HL-60 (cell line): ENCODE measurements at regions not wholly inside any gene's neighbourhood (a gene's known extent, or its start where the extent isn't known, plus 50 kb on each side); places are given as distances from the start of the nearest gene placed in this dataset.

Source experiments
- DNase-seq, 2 experiments: peaks; one replicate each; pipeline ENCODE4 v3.0.0-alpha.2; 2010 to 2020; ENCODE audit warnings: low read depth in 1 of 2, low spot score in 1 of 2
- H3K27ac ChIP-seq: fragments of 250-450 bp; sonication (Bioruptor Pico); replicated peaks from 2 replicates; pipeline ENCODE4 v1.5.1; 2020; ENCODE audit warnings: mild to moderate bottlenecking, moderate library complexity
- H3K27me3 ChIP-seq: fragments of 250-450 bp; sonication (Bioruptor Pico); 2 replicates; pipeline ENCODE4 v1.5.1; 2021; ENCODE audit warnings: mild to moderate bottlenecking, moderate library complexity; ENCODE audit not compliant: insufficient read depth, poor library complexity, severe bottlenecking
- H3K4me3 ChIP-seq: replicated peaks from 2 replicates; pipeline ENCODE4 v1.5.1; 2011; ENCODE audit warnings: mild to moderate bottlenecking, control low read depth, low read length; ENCODE audit not compliant: insufficient read depth
- GABPA ChIP-seq: IDR thresholded peaks from 2 replicates; pipeline ENCODE4 v1.6.1; 2012; ENCODE audit warnings: low read depth
- POLR2AphosphoS5 ChIP-seq: IDR thresholded peaks from 2 replicates; pipeline ENCODE4 v1.6.1; 2012; ENCODE audit warnings: low read depth
- SPI1 ChIP-seq: IDR thresholded peaks from 2 replicates; pipeline ENCODE4 v1.6.1; 2012; ENCODE audit warnings: low read depth, mild to moderate bottlenecking, borderline replicate concordance
- TF ChIP-seq, protein P1 (sequence below): IDR thresholded peaks from one replicate; pipeline ENCODE4 v1.5.1; 2011; ENCODE audit warnings: low read length, control low read depth, inconsistent platforms; ENCODE audit not compliant: insufficient read depth
- TF ChIP-seq, protein P2 (sequence below): IDR thresholded peaks from 2 replicates; pipeline ENCODE4 v1.6.1; 2012; ENCODE audit warnings: low read depth; ENCODE audit not compliant: insufficient replicate concordance

DNA sequence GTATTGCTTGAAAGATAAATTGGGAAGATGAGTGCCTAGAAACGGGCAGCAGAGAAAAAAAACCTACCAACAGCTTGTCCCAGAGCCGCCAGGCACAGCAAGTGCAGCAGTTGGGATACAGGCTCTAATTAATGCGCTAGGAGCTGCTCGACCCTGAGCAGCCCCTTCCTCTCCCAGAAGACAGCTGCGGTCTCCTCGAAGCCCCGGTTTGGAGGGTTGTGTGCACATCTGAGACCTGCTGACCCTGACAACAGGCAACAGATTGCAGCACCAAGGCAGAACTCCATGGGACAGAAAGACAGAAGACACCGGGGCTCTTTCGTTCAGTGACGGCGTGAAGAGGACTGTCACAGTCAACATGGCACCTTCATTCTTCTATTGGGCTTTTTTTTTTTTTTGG, 101.4 kb downstream of the TSEN15 start:
- no peak for DNase-seq
- H3K4me3 ChIP-seq, result peak overlapping the region; percentile 27
- H3K27me3 ChIP-seq, result no peaks in the 10 kb centered on the region
- TF ChIP-seq, protein P1, sequence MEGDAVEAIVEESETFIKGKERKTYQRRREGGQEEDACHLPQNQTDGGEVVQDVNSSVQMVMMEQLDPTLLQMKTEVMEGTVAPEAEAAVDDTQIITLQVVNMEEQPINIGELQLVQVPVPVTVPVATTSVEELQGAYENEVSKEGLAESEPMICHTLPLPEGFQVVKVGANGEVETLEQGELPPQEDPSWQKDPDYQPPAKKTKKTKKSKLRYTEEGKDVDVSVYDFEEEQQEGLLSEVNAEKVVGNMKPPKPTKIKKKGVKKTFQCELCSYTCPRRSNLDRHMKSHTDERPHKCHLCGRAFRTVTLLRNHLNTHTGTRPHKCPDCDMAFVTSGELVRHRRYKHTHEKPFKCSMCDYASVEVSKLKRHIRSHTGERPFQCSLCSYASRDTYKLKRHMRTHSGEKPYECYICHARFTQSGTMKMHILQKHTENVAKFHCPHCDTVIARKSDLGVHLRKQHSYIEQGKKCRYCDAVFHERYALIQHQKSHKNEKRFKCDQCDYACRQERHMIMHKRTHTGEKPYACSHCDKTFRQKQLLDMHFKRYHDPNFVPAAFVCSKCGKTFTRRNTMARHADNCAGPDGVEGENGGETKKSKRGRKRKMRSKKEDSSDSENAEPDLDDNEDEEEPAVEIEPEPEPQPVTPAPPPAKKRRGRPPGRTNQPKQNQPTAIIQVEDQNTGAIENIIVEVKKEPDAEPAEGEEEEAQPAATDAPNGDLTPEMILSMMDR, result no peak
- TF ChIP-seq POLR2AphosphoS5, result no peak
- no peak for TF ChIP-seq GABPA
- no peak for TF ChIP-seq SPI1
- TF ChIP-seq, protein P2, sequence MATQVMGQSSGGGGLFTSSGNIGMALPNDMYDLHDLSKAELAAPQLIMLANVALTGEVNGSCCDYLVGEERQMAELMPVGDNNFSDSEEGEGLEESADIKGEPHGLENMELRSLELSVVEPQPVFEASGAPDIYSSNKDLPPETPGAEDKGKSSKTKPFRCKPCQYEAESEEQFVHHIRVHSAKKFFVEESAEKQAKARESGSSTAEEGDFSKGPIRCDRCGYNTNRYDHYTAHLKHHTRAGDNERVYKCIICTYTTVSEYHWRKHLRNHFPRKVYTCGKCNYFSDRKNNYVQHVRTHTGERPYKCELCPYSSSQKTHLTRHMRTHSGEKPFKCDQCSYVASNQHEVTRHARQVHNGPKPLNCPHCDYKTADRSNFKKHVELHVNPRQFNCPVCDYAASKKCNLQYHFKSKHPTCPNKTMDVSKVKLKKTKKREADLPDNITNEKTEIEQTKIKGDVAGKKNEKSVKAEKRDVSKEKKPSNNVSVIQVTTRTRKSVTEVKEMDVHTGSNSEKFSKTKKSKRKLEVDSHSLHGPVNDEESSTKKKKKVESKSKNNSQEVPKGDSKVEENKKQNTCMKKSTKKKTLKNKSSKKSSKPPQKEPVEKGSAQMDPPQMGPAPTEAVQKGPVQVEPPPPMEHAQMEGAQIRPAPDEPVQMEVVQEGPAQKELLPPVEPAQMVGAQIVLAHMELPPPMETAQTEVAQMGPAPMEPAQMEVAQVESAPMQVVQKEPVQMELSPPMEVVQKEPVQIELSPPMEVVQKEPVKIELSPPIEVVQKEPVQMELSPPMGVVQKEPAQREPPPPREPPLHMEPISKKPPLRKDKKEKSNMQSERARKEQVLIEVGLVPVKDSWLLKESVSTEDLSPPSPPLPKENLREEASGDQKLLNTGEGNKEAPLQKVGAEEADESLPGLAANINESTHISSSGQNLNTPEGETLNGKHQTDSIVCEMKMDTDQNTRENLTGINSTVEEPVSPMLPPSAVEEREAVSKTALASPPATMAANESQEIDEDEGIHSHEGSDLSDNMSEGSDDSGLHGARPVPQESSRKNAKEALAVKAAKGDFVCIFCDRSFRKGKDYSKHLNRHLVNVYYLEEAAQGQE, result no peak
- no peak overlapping the region for H3K27ac ChIP-seq

DNA sequence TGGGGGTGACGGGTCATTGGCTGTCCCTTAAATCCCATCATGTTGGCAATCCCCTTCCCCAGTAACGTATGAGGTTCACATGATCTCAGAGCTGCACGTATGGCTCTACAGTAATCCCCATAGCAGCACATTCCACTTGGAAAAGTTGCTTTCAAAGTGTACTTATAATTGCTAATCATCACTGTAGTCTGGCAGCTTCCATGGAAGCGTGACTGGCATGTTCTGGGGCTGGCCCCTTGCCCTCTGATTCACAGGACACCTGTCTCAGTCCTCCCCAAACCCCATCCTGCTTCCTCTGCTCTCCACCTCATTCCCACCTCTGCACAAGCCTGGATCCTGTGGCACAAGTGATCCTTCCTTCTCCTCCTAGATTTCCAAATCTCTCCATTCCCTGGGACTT, 102.2 kb downstream of the TSEN15 start:
- H3K27me3 ChIP-seq, result no peaks in the 10 kb centered on the region
- H3K4me3 ChIP-seq, result no peak overlapping the region
- TF ChIP-seq GABPA (no peak), POLR2AphosphoS5 (no peak), SPI1 (no peak)
- TF ChIP-seq, protein P1, result no peak
- TF ChIP-seq, protein P2, result no peak
- no peak for DNase-seq
- H3K27ac ChIP-seq, result no peak overlapping the region

DNA sequence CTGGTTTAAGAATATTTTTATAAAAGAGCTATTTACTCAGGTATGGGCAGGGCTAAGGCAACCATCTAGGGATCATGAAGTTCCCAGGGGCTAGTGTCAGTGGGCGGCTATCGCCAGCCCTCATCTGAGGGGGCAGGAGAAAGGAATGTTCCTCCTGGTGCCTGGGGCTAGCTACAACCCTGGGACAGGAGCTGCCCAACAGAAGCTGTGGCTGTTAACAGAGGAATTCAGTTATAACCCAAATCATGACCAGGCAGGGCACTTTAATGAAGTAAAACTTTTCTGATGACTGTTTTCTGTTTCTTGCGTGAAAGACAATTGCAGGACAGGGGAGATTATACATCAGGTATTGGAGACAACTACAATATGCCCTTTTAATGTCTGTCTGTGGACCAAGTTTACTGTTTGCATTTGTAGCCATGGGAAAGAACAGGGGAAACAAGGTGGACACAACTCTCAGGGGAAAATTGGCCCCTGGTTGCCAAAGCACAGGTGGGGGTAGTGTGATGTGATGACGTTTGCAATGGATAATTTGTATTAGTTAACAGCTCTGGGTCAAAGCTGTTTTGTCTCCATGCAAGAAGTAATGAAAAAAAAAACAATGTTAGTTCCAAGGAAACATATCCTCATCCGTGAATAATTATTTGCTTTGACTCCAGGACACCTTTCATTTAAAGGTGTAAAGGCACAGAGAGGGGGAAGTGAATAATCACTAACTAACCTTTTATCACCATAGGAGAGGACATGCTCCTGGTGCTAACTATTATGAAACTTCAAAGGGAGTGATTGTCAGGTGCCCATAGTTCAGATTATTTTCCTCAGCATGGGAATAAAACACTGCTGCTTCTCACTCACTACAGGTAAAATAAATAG, 105.2 kb downstream of the TSEN15 start:
- Histone ChIP-seq H3K27ac (no peak overlapping the region), H3K27me3 (no peaks in the 10 kb centered on the region), H3K4me3 (no peak overlapping the region)
- no peak for TF ChIP-seq GABPA
- no peak for TF ChIP-seq SPI1
- TF ChIP-seq POLR2AphosphoS5, result no peak
- TF ChIP-seq, protein P2, result no peak
- TF ChIP-seq, protein P1, result no peak
- DNase-seq, result no peak
